ENCODE measurements at regions not wholly inside any gene's neighbourhood (a gene's known extent, or its start where the extent isn't known, plus 50 kb on each side); places are given as distances from the start of the nearest gene placed in this dataset.
"Not testable (repeated sequence)": the region's sequence is repeated elsewhere in the genome, so short reads cannot be mapped to it uniquely, and the experiment has no call there.

- no peak for DNase-seq (ENCODE audit: low read depth in 3 of 3)
Measured at GRCh38 chr1:185434721-185435120, 117.7 kb upstream of the IVNS1ABP start.

GRCh38 chr1:185433667-185434066, 116.6 kb upstream of the IVNS1ABP start:
- no peak for DNase-seq (ENCODE audit: low read depth in 3 of 3)

GRCh38 chr1:185432948-185433347, 115.9 kb upstream of the IVNS1ABP start:
- no peak for DNase-seq (ENCODE audit: low read depth in 3 of 3)

- no peak for DNase-seq (ENCODE audit: low read depth in 3 of 3)
Measured at GRCh38 chr1:185431612-185432011, 114.6 kb upstream of the IVNS1ABP start.

- not testable (repeated sequence) for DNase-seq (ENCODE audit: low read depth in 3 of 3)
Measured at GRCh38 chr1:185429668-185430067, 112.6 kb upstream of the IVNS1ABP start.

GRCh38 chr1:185427776-185428175, 110.7 kb upstream of the IVNS1ABP start:
- DNase-seq (ENCODE audit: low read depth in 3 of 3) = no peak

GRCh38 chr1:185427264-185427663, 110.2 kb upstream of the IVNS1ABP start:
- no peak for DNase-seq (ENCODE audit: low read depth in 3 of 3)

GRCh38 chr1:185426848-185427247, 109.8 kb upstream of the IVNS1ABP start:
- no peak for DNase-seq (ENCODE audit: low read depth in 3 of 3)

GRCh38 chr1:185425163-185425562, 108.1 kb upstream of the IVNS1ABP start:
- DNase-seq (ENCODE audit: low read depth in 3 of 3) = no peak

GRCh38 chr1:185421485-185422107, 104.6 kb upstream of the IVNS1ABP start:
- DNase-seq (ENCODE audit: low read depth in 3 of 3) = no peak

- no peak for DNase-seq (ENCODE audit: low read depth in 3 of 3)
Measured at GRCh38 chr1:185420588-185421081, 103.6 kb upstream of the IVNS1ABP start.

- DNase-seq (ENCODE audit: low read depth in 3 of 3) = no peak
Measured at GRCh38 chr1:185419718-185420117, 102.7 kb upstream of the IVNS1ABP start.

GRCh38 chr1:185418472-185418871, 101.4 kb upstream of the IVNS1ABP start:
- no peak for DNase-seq (ENCODE audit: low read depth in 3 of 3)

GRCh38 chr1:185412385-185413087, 95.5 kb upstream of the IVNS1ABP start:
- DNase-seq (ENCODE audit: low read depth in 3 of 3) = no peak

GRCh38 chr1:185409763-185410528, 92.9 kb upstream of the IVNS1ABP start:
- DNase-seq (ENCODE audit: low read depth in 3 of 3) = no peak

GRCh38 chr1:185409345-185409744, 92.3 kb upstream of the IVNS1ABP start:
- DNase-seq (ENCODE audit: low read depth in 3 of 3) = no peak

GRCh38 chr1:185408700-185409270, 91.7 kb upstream of the IVNS1ABP start:
- DNase-seq (ENCODE audit: low read depth in 3 of 3) = no peak

- no peak for DNase-seq (ENCODE audit: low read depth in 3 of 3)
Measured at GRCh38 chr1:185406691-185407009, 89.6 kb upstream of the IVNS1ABP start.

GRCh38 chr1:185406006-185406690, 89.1 kb upstream of the IVNS1ABP start:
- DNase-seq (ENCODE audit: low read depth in 3 of 3) = no peak

- DNase-seq (ENCODE audit: low read depth in 3 of 3) = no peak
Measured at GRCh38 chr1:185404907-185405568, 88.0 kb upstream of the IVNS1ABP start.

- DNase-seq (ENCODE audit: low read depth in 3 of 3) = no peak
Measured at GRCh38 chr1:185404291-185404690, 87.2 kb upstream of the IVNS1ABP start.

Data from stimulated activated CD4-positive, alpha-beta T cell treated with anti-CD3 and anti-CD28 coated beads, TNF-alpha, amount 100 ng/mL, for 48 hours (primary cell).